Left ventricle myocardium inferior (tissue), 1 donor: ENCODE measurements at regions not wholly inside any gene's neighbourhood (a gene's known extent, or its start where the extent isn't known, plus 50 kb on each side); places are given as distances from the start of the nearest gene placed in this dataset.
A peak's percentile ranks its signal among the peaks of the same experiment; 100 is the strongest.

ENCODE experiments used
- DNase-seq: peaks from one replicate; pipeline ENCODE4 v3.0.0-alpha.2; 2020
- H3K27ac ChIP-seq: fragments of 200-600 bp; replicated peaks from 2 replicates; pipeline ENCODE4 v1.8.0; 2021
- H3K27me3 ChIP-seq: fragments of 200-600 bp; 2 replicates; pipeline ENCODE4 v1.8.0; 2021; ENCODE audit warnings: low read depth
- H3K36me3 ChIP-seq: fragments of 200-600 bp; 2 replicates; pipeline ENCODE4 v1.8.0; 2021
- H3K4me1 ChIP-seq: fragments of 200-600 bp; 2 replicates; pipeline ENCODE4 v1.8.0; 2021
- H3K4me3 ChIP-seq: fragments of 200-600 bp; 2 replicates; pipeline ENCODE4 v1.8.0; 2021; ENCODE audit warnings: mild to moderate bottlenecking, moderate library complexity
- H3K9me3 ChIP-seq: fragments of 200-600 bp; replicated peaks from 2 replicates; pipeline ENCODE4 v1.8.0; 2021
- intact Hi-C: fragments of 100-400 bp; cut with micrococcal nuclease; formaldehyde crosslinking; loops from one replicate; pipeline ENCODE4 v1.11.0; 2022
- TF ChIP-seq, protein P1 (sequence below): fragments of 200-600 bp; IDR thresholded peaks from 2 replicates; pipeline ENCODE4 v1.8.0; 2021; ENCODE audit warnings: antibody characterized with exemption, mild to moderate bottlenecking, borderline replicate concordance
- donor health status: DM: no; HTN: yes; CAD: no; lungs with severe emphysema.

DNA sequence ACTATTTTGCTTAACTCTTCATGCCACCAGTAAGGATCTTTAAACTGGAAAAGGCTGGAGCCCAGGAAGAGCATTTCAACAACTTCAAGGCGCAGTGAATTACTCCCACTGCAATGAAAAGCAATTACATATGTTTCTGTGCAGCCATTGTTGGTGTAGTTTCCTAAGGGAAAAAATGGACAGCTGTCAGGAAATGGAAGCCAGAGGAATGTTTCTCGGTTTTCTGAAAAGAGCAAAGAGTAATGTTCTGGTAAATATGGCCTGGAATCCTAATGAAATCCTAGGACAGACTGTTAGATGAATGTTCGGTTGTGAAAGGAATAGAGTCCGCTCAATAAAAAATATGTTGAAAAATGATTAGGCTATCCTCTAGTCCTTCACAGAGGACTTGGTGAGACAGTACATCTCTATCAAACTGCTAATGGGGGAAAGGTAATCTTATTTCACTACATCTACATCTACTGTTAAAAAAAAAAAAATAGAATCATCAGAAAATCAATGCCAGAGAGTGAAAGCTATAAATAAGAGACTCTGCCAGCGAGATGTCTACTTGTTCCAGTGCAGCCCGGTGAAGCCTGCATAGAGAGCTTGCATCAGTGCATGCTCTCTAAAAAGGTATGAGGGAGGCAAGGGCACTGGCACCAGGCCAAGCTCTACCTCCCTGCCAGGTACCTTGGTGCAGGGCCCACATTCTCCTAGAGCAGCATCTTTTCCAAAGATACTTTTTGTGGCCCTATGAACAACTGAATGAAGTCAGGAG is 68.2 kb upstream of the TJP1 start:
- Histone ChIP-seq H3K36me3 (no peaks in the 10 kb centered on the region), H3K27ac (peak overlapping the region; percentile 63), H3K4me1 (peaks cover 36% of the 10 kb centered on the region), H3K9me3 (peaks cover 9% of the 10 kb centered on the region), H3K27me3 (no peaks in the 10 kb centered on the region), H3K4me3 (no peak overlapping the region)
- DNase-seq = no peak
- intact Hi-C loops = no loop called here
- TF ChIP-seq, protein P1, sequence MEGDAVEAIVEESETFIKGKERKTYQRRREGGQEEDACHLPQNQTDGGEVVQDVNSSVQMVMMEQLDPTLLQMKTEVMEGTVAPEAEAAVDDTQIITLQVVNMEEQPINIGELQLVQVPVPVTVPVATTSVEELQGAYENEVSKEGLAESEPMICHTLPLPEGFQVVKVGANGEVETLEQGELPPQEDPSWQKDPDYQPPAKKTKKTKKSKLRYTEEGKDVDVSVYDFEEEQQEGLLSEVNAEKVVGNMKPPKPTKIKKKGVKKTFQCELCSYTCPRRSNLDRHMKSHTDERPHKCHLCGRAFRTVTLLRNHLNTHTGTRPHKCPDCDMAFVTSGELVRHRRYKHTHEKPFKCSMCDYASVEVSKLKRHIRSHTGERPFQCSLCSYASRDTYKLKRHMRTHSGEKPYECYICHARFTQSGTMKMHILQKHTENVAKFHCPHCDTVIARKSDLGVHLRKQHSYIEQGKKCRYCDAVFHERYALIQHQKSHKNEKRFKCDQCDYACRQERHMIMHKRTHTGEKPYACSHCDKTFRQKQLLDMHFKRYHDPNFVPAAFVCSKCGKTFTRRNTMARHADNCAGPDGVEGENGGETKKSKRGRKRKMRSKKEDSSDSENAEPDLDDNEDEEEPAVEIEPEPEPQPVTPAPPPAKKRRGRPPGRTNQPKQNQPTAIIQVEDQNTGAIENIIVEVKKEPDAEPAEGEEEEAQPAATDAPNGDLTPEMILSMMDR = no peak

DNA sequence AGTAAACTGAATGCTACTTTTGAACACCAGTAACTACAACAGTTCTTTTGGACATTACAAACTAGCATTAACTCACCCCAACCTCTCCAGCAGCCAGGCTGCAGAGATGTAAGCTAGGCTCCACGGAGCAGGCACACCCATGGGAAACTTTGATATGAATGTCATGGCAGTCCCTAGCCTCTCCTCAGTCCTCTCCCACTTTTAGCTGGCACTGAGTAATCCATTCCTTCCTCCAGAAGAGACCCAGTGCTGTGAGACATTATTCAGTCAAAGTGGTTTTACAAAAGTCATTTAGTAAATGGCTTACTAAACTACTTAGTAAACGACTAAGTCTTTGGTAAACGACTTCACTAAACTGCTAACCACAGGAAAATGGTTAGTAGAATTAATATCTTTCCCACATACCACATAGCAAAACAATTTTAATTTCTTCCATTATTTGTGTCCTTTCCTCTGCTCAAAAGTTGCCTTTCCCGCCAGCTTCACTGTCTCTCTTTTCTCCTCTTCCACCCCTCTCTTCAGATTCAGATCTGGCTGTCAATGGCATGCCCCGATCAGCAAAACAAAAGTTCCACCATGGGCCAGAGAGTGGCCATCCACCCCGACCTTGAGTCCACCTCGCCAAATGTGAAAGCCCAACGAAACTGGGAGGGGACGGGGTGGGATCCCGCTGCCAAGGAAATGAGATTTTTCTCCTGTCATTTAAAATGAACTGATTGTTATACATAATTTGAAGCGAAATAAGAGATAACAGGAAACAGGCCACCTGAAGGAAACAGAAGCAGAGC is 67.5 kb upstream of the TJP1 start:
- Histone ChIP-seq H3K4me1 (peaks cover 44% of the 10 kb centered on the region), H3K9me3 (peaks cover 9% of the 10 kb centered on the region), H3K27me3 (no peaks in the 10 kb centered on the region), H3K36me3 (no peaks in the 10 kb centered on the region), H3K27ac (peak overlapping the region; percentile 63), H3K4me3 (no peak overlapping the region)
- TF ChIP-seq, protein P1 = no peak
- intact Hi-C loops = loop anchor here (10.0 kb wide), 1 partner anchor 65 kb away; the partner anchor contains the start of gene TJP1
- DNase-seq = no peak

DNA sequence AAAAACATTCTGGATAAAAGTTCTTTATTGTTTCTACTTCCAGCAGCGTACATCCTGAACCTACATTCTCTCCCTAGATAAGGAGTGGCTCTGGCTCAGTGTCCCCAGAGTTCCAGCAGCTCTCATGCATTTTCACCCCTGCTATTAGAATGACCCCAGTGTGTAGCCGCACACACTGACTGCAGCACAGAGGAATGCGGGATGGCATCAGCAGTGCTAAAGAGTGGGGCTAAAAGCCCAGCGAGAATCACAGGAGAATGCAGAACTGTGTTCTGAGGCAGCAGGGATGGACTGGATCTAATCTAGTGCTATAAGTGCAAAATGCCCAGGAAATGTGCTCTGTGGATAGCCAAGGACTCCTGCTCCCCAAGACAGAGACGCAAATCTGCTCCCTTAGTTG is 66.4 kb upstream of the TJP1 start:
- intact Hi-C loops = loop anchor here (10.0 kb wide), 1 partner anchor 64 kb away; the partner anchor contains the start of gene TJP1
- DNase-seq = no peak

DNA sequence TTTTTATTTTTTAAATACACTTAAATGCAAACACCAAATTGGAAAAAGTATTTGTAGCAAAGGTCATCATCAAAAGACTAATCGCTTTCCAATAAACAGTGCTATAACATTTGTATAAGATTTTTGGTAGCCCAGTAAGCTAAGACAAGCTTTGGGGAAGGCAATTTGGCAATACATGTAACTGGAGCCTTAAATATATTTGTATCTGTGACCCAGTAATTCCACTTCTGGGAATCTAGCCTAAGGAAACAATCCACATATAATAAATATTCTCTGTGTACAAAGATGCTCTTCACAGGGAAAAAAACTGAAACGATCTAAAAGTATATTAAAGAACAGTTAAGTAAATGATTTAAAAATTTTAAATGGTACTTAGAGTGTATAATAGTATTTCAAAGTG is 65.5 kb upstream of the TJP1 start:
- intact Hi-C loops = loop anchor here (10.0 kb wide), 1 partner anchor 63 kb away; the partner anchor contains the start of gene TJP1
- Histone ChIP-seq H3K4me1 (peaks cover 64% of the 10 kb centered on the region), H3K36me3 (no peaks in the 10 kb centered on the region), H3K9me3 (peaks cover 8% of the 10 kb centered on the region), H3K27me3 (no peaks in the 10 kb centered on the region), H3K4me3 (no peak overlapping the region), H3K27ac (peak overlapping the region; percentile 63)
- DNase-seq = no peak
- TF ChIP-seq, protein P1 = no peak

More for the DNA sequence above, 66.4 kb upstream of the TJP1 start:
- TF ChIP-seq, protein P1 = no peak
- H3K36me3 ChIP-seq = no peaks in the 10 kb centered on the region
- H3K4me3 ChIP-seq = no peak overlapping the region
- peaks cover 55% of the 10 kb centered on the region for H3K4me1 ChIP-seq
- H3K27me3 ChIP-seq = no peaks in the 10 kb centered on the region
- H3K9me3 ChIP-seq = peaks cover 9% of the 10 kb centered on the region
- H3K27ac ChIP-seq = peak overlapping the region; percentile 63

DNA sequence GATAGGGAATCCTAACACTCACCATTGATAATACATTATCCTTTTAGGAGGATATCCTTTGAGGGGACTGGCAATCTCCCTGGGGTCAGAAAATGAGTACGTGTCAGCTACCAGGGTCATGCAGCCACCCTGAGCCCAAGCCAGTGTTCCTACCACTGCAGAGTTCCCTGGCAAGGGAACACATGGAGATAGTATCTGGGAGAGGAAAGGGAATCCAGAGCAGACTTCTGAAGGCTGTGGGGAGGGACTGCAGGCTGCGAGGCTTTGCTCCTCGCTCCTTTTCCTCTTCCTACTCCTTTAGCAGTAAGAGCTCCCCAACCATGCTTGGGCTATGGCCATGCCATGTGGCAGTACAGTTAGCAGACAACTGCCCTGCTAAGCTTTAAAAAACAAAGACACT is 62.9 kb upstream of the TJP1 start:
- peak overlapping the region; percentile 43 for H3K27ac ChIP-seq
- intact Hi-C loops = loop anchor here (10.0 kb wide), 1 partner anchor 60 kb away; the partner anchor contains the start of gene TJP1
- no peak overlapping the region for H3K4me3 ChIP-seq
- TF ChIP-seq, protein P1 = no peak
- peaks cover 69% of the 10 kb centered on the region for H3K4me1 ChIP-seq
- no peaks in the 10 kb centered on the region for H3K9me3 ChIP-seq
- no peaks in the 10 kb centered on the region for H3K27me3 ChIP-seq
- no peaks in the 10 kb centered on the region for H3K36me3 ChIP-seq
- no peak for DNase-seq
